Endodermal cell (in vitro differentiated cells): ENCODE measurements at regions not wholly inside any gene's neighbourhood (a gene's known extent, or its start where the extent isn't known, plus 50 kb on each side); places are given as distances from the start of the nearest gene placed in this dataset.

Experiments
- DNase-seq: peaks from one replicate; pipeline ENCODE4 v3.0.0-alpha.2; 2017
- H3K27ac ChIP-seq: 2 replicates; pipeline ENCODE4 v1.5.1; 2013; ENCODE audit warnings: mild to moderate bottlenecking, low read depth, low read length, moderate library complexity
- H3K27me3 ChIP-seq: 2 replicates; pipeline ENCODE4 v1.6.1; 2013; ENCODE audit warnings: mild to moderate bottlenecking, low read length, moderate library complexity; ENCODE audit not compliant: insufficient read depth, control insufficient read depth, poor library complexity, severe bottlenecking
- H3K36me3 ChIP-seq: 2 replicates; pipeline ENCODE4 v1.7.0; 2013; ENCODE audit warnings: mild to moderate bottlenecking, low read length, moderate library complexity; ENCODE audit not compliant: control insufficient read depth, insufficient read depth
- H3K4me1 ChIP-seq: one replicate; pipeline ENCODE4 v1.7.0; 2013; ENCODE audit warnings: low read length; ENCODE audit not compliant: control insufficient read depth, insufficient read depth
- H3K4me3 ChIP-seq: 2 replicates; pipeline ENCODE4 v1.5.1; 2013; ENCODE audit warnings: mild to moderate bottlenecking, low read length, moderate library complexity
- H3K9ac ChIP-seq: 2 replicates; pipeline ENCODE4 v1.6.1; 2013; ENCODE audit warnings: mild to moderate bottlenecking, low read length, moderate library complexity; ENCODE audit not compliant: poor library complexity, severe bottlenecking; ENCODE audit errors: extremely low read depth
- H3K9me3 ChIP-seq: 2 replicates; pipeline ENCODE4 v1.6.1; 2013; ENCODE audit warnings: mild to moderate bottlenecking, low read length, moderate library complexity; ENCODE audit not compliant: control insufficient read depth
- H3K27ac Mint-ChIP-seq: 2 replicates; pipeline ENCODE4 v1.8.0; 2020; ENCODE audit warnings: mixed read lengths
- H3K27me3 Mint-ChIP-seq: 2 replicates; pipeline ENCODE4 v1.8.0; 2021; ENCODE audit warnings: mild to moderate bottlenecking, mixed read lengths; ENCODE audit not compliant: insufficient read depth
- H3K36me3 Mint-ChIP-seq: 2 replicates; pipeline ENCODE4 v1.8.0; 2020; ENCODE audit warnings: low read depth, mixed read lengths
- H3K4me1 Mint-ChIP-seq: 2 replicates; pipeline ENCODE4 v1.8.0; 2020; ENCODE audit warnings: mixed read lengths
- H3K4me3 Mint-ChIP-seq: 2 replicates; pipeline ENCODE4 v1.8.0; 2020; ENCODE audit warnings: mild to moderate bottlenecking, moderate library complexity, mixed read lengths
- H3K9me3 Mint-ChIP-seq: 2 replicates; pipeline ENCODE4 v1.8.0; 2020; ENCODE audit warnings: mild to moderate bottlenecking, mixed read lengths
- WGBS, 2 experiments: methylation state at CpG; one replicate each; pipeline versions ENCODE4 v1.1.5 to v1.1.7; 2013; ENCODE audit warnings: missing lambda C conversion rate in 2 of 2, mixed read lengths in 1 of 2; ENCODE audit not compliant: insufficient coverage in 1 of 2, insufficient read length in 1 of 2; 5-methylcytosine and 5-hydroxymethylcytosine counted together
- TF ChIP-seq, protein P1 (sequence below): fragments of 200-600 bp; sonication (generic); conservative IDR thresholded peaks from 2 replicates; pipeline ENCODE4 v1.5.0; 2021; ENCODE audit warnings: antibody characterized with exemption, mild to moderate bottlenecking

- Histone ChIP-seq H3K36me3 (no peaks in the 10 kb centered on the region), H3K4me3 (no peak overlapping the region), H3K4me1 (peaks cover 7% of the 10 kb centered on the region), H3K27me3 (no peaks in the 10 kb centered on the region), H3K9me3 (no peaks in the 10 kb centered on the region), H3K9ac (no peak overlapping the region), H3K27ac (no peak overlapping the region)
- Mint-ChIP-seq H3K4me1 (peaks cover 16% of the 10 kb centered on the region), H3K27me3 (no peaks in the 10 kb centered on the region), H3K36me3 (no peaks in the 10 kb centered on the region), H3K27ac (no peak overlapping the region), H3K9me3 (no peaks in the 10 kb centered on the region), H3K4me3 (no peak overlapping the region)
- TF ChIP-seq, protein P1, sequence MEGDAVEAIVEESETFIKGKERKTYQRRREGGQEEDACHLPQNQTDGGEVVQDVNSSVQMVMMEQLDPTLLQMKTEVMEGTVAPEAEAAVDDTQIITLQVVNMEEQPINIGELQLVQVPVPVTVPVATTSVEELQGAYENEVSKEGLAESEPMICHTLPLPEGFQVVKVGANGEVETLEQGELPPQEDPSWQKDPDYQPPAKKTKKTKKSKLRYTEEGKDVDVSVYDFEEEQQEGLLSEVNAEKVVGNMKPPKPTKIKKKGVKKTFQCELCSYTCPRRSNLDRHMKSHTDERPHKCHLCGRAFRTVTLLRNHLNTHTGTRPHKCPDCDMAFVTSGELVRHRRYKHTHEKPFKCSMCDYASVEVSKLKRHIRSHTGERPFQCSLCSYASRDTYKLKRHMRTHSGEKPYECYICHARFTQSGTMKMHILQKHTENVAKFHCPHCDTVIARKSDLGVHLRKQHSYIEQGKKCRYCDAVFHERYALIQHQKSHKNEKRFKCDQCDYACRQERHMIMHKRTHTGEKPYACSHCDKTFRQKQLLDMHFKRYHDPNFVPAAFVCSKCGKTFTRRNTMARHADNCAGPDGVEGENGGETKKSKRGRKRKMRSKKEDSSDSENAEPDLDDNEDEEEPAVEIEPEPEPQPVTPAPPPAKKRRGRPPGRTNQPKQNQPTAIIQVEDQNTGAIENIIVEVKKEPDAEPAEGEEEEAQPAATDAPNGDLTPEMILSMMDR: no peak
- no peak for DNase-seq
- 100% methylated on average over 1 of the region's 1 CpG; no CpG with 5 or more reads in 1 of the 2 experiments for WGBS, 2 experiments
Observed at GRCh38 chr4:114273238-114273637, 293.8 kb upstream of the ARSJ start.

DNA sequence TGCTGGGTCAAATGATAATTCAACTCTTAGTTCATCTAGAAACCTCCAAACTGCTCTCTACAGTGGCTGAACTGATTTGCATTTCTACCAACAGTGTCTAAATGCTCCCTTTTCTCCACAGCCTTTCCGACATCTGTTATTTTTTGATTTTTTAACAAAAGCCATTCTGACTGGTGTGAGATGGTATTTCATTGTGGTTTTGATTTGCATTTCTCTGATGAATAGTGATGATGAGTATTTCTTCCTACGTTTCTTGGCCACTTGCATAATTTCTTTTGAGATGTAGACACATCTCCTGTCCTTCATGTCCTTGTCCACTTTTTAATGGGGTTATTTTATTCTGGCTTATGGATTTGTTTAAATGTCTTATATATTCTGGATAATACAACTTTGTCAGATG lies 298.2 kb upstream of the ARSJ start:
- Histone ChIP-seq H3K27me3 (no peaks in the 10 kb centered on the region), H3K36me3 (no peaks in the 10 kb centered on the region), H3K4me1 (peaks cover 7% of the 10 kb centered on the region), H3K4me3 (no peak overlapping the region), H3K27ac (no peak overlapping the region), H3K9me3 (no peaks in the 10 kb centered on the region), H3K9ac (no peak overlapping the region)
- H3K9me3 Mint-ChIP-seq: peaks cover 7% of the 10 kb centered on the region
- 89% methylated on average over 2 of the region's 2 CpGs; no CpG with 5 or more reads in 1 of the 2 experiments for WGBS, 2 experiments
- no peaks in the 10 kb centered on the region for H3K36me3 Mint-ChIP-seq
- peaks cover 16% of the 10 kb centered on the region for H3K4me1 Mint-ChIP-seq
- no peaks in the 10 kb centered on the region for H3K27me3 Mint-ChIP-seq
- H3K4me3 Mint-ChIP-seq: no peak overlapping the region
- H3K27ac Mint-ChIP-seq: no peak overlapping the region
- DNase-seq: no peak
- TF ChIP-seq, protein P1: no peak

DNA sequence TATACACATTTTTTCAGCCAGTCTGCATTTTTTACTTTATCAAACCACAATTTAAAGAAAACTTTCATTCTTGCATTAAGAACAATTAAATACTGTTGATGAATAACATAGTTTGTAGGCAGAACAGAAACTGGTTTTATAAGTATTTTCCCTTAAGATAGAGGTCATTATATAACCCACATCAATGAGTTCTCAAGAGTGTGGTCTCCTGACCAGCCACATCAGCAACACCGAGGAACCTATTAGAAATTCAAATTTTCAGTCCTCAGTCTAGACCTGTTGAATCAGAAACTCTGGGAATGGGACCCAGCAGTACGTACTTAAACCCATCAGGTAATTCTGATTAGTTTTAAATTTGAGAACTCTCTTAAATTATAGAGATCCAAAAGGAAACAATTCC lies 299.6 kb upstream of the ARSJ start:
- Histone ChIP-seq H3K4me1 (peaks cover 7% of the 10 kb centered on the region), H3K36me3 (no peaks in the 10 kb centered on the region), H3K4me3 (no peak overlapping the region), H3K27me3 (no peaks in the 10 kb centered on the region), H3K27ac (no peak overlapping the region), H3K9ac (no peak overlapping the region), H3K9me3 (no peaks in the 10 kb centered on the region)
- no peak for DNase-seq
- H3K27ac Mint-ChIP-seq: no peak overlapping the region
- H3K4me3 Mint-ChIP-seq: no peak overlapping the region
- H3K36me3 Mint-ChIP-seq: no peaks in the 10 kb centered on the region
- 63 to 83% methylated on average over 2 of the region's 2 CpGs for WGBS, 2 experiments
- H3K9me3 Mint-ChIP-seq: peaks cover 7% of the 10 kb centered on the region
- TF ChIP-seq, protein P1: no peak
- no peaks in the 10 kb centered on the region for H3K27me3 Mint-ChIP-seq
- H3K4me1 Mint-ChIP-seq: peaks cover 11% of the 10 kb centered on the region
